GM12878 (cell line): ENCODE measurements at regions not wholly inside any gene's neighbourhood (a gene's known extent, or its start where the extent isn't known, plus 50 kb on each side); places are given as distances from the start of the nearest gene placed in this dataset.

Experiments used
- ATAC-seq: fragments of 200-7000 bp; cut with Tn5 transposase; 3 replicates; pipeline ENCODE4 v1.9.1; 2020; ENCODE audit warnings: mild to moderate bottlenecking, moderate library complexity
- BruUV-seq: library from RNA; stranded (reverse); fragments of 400-500 nt; replicated peaks from 2 replicates; lab custom pipeline; 2021; lab: Mats Ljungman, UMichigan
- CTCF ChIA-PET: fragments of 300-600 bp; sonication (Branson Sonifier 250); formaldehyde crosslinking; extraction: SDS; loops from one replicate; lab custom pipeline; 2021; ENCODE audit warnings: inconsistent platforms; lab: Yijun Ruan, JAX
- POLR2A ChIA-PET: fragments of 350-600 bp; formaldehyde crosslinking; extraction: SDS; loops from one replicate; lab custom pipeline; 2021; ENCODE audit warnings: inconsistent platforms; lab: Charles Lee
- RAD21 ChIA-PET: fragments of 300-600 bp; sonication (Branson Sonifier 250); formaldehyde crosslinking; loops from one replicate; lab custom pipeline; 2023; ENCODE audit warnings: antibody characterized with exemption; ENCODE audit not compliant: unreplicated experiment; lab: Charles Lee
- SMC1A ChIA-PET: fragments of 300-600 bp; sonication (Branson Sonifier 250); formaldehyde crosslinking; loops from one replicate; lab custom pipeline; 2023; ENCODE audit not compliant: unreplicated experiment, uncharacterized antibody; lab: Charles Lee
- DNase-seq: peaks from one replicate; pipeline ENCODE4 v3.0.0-alpha.2; 2011; ENCODE audit warnings: low read depth, low spot score
- FAIRE-seq: peaks from 3 replicates; lab custom pipeline; 2011; peaks lifted over from hg19 to GRCh38; lab: Jason Lieb, UNC
- H2AFZ ChIP-seq: 2 replicates; pipeline ENCODE4 v1.6.0; 2011; ENCODE audit warnings: low read depth, low read length, control low read depth; ENCODE audit not compliant: control insufficient read depth
- H3K27ac ChIP-seq: 2 replicates; pipeline ENCODE4 v1.5.1; 2011; ENCODE audit warnings: control low read depth; ENCODE audit not compliant: control insufficient read depth, insufficient read depth
- H3K27me3 ChIP-seq, 2 experiments: replicated peaks in 1 of 2; 2 replicates each; pipeline versions ENCODE4 v1.6.0 to v1.6.1; 2011; ENCODE audit warnings: low read length in 1 of 2; ENCODE audit not compliant: control insufficient read depth in 2 of 2, insufficient read depth in 2 of 2
- H3K36me3 ChIP-seq, 2 experiments: 2 replicates each; pipeline ENCODE4 v1.5.1; 2011; ENCODE audit warnings: low read length in 1 of 2; ENCODE audit not compliant: control insufficient read depth in 2 of 2, insufficient read depth in 2 of 2
- H3K4me1 ChIP-seq: 2 replicates; pipeline ENCODE4 v1.6.1; 2011; ENCODE audit warnings: mild to moderate bottlenecking, low read length, moderate library complexity, mixed read lengths; ENCODE audit not compliant: control insufficient read depth, insufficient read depth
- H3K4me2 ChIP-seq: 2 replicates; pipeline ENCODE4 v1.6.0; 2011; ENCODE audit warnings: control low read depth; ENCODE audit not compliant: control insufficient read depth, insufficient read depth
- H3K4me3 ChIP-seq: fragments of 200-600 bp; sonication (generic); 2 replicates; pipeline ENCODE4 v1.5.1; 2016
- H3K79me2 ChIP-seq: 2 replicates; pipeline ENCODE4 v1.6.0; 2011; ENCODE audit warnings: low read length; ENCODE audit not compliant: control insufficient read depth, insufficient read depth
- H3K9ac ChIP-seq: 2 replicates; pipeline ENCODE4 v1.8.0; 2011; ENCODE audit warnings: low read length, control low read depth, mixed read lengths; ENCODE audit not compliant: control insufficient read depth, insufficient read depth
- H3K9me3 ChIP-seq: replicated peaks from 3 replicates; pipeline ENCODE4 v1.5.1; 2011; ENCODE audit warnings: mild to moderate bottlenecking, low read length; ENCODE audit not compliant: control insufficient read depth, insufficient read depth
- H4K20me1 ChIP-seq: 2 replicates; pipeline ENCODE4 v1.6.0; 2011; ENCODE audit not compliant: control insufficient read depth, insufficient read depth
- CBX3 ChIP-seq: fragments of 200-600 bp; sonication (generic); IDR thresholded peaks from 2 replicates; pipeline ENCODE4 v1.6.1; 2016; ENCODE audit warnings: low read depth, borderline replicate concordance
- CREM ChIP-seq: IDR thresholded peaks from 2 replicates; pipeline ENCODE4 v1.6.1; 2014; ENCODE audit warnings: antibody characterized with exemption, low read depth
- CTCF ChIP-seq, 3 experiments: IDR thresholded peaks in 2 of 3; conservative IDR thresholded peaks in 1 of 3; 2 replicates each; pipeline ENCODE4 v1.5.1; 2011; ENCODE audit warnings: low read depth in 3 of 3, low read length in 3 of 3, mild to moderate bottlenecking in 3 of 3, control low read depth in 2 of 3, moderate library complexity in 2 of 3, inconsistent platforms in 1 of 3, mixed read lengths in 1 of 3; ENCODE audit not compliant: control insufficient read depth in 2 of 3, insufficient read depth in 1 of 3; ENCODE audit errors: extremely low read depth in 1 of 3
- FOS ChIP-seq: IDR thresholded peaks from 3 replicates; pipeline ENCODE4 v1.6.1; 2011; ENCODE audit warnings: borderline replicate concordance; ENCODE audit not compliant: insufficient read length; ENCODE audit errors: extremely low read depth
- FOXM1 ChIP-seq: IDR thresholded peaks from 2 replicates; pipeline ENCODE4 v1.6.1; 2012; ENCODE audit warnings: low read depth, mild to moderate bottlenecking, inconsistent platforms, low read length, moderate library complexity
- HDGF ChIP-seq: fragments of 450-650 bp; IDR thresholded peaks from 2 replicates; pipeline ENCODE4 v1.6.1; 2016; ENCODE audit warnings: antibody characterized with exemption
- MYB ChIP-seq: fragments of 150-350 bp; IDR thresholded peaks from 2 replicates; pipeline ENCODE4 v1.6.1; 2014; ENCODE audit warnings: mild to moderate bottlenecking, low read depth, low read length, borderline replicate concordance
- PAX5 ChIP-seq: IDR thresholded peaks from 2 replicates; pipeline ENCODE4 v1.6.1; 2011; ENCODE audit warnings: low read depth, low read length, borderline replicate concordance
- PAX8 ChIP-seq: fragments of 450-650 bp; IDR thresholded peaks from 2 replicates; pipeline ENCODE4 v1.6.1; 2017; ENCODE audit warnings: mild to moderate bottlenecking, moderate library complexity
- RB1 ChIP-seq: fragments of 450-650 bp; formaldehyde crosslinking; IDR thresholded peaks from 2 replicates; pipeline ENCODE4 v1.6.1; 2017; ENCODE audit warnings: mild to moderate bottlenecking, borderline replicate concordance
- RCOR1 ChIP-seq: conservative IDR thresholded peaks from 2 replicates; pipeline ENCODE4 v1.6.1; 2012; ENCODE audit warnings: low read depth, low read length, improper control_type of control experiment
- SP1 ChIP-seq: IDR thresholded peaks from one replicate; pipeline ENCODE4 v1.6.1; 2011; ENCODE audit warnings: low read depth, low read length
- SPI1 ChIP-seq: IDR thresholded peaks from 2 replicates; pipeline ENCODE4 v1.6.1; 2011; ENCODE audit warnings: low read depth, mild to moderate bottlenecking, low read length, moderate library complexity, borderline replicate concordance; ENCODE audit not compliant: insufficient read depth
- SREBF2 ChIP-seq: IDR thresholded peaks from 2 replicates; pipeline ENCODE4 v1.6.1; 2012; ENCODE audit warnings: mild to moderate bottlenecking, low read length
- TBL1XR1 ChIP-seq: IDR thresholded peaks from 2 replicates; pipeline ENCODE4 v1.6.1; 2012; ENCODE audit warnings: low read depth, low read length, improper control_type of control experiment
- WGBS: methylation state at CpG from one replicate; pipeline ENCODE4 v1.1.6; 2016; ENCODE audit warnings: low lambda C conversion rate; ENCODE audit not compliant: insufficient replicate concordance, insufficient coverage; ENCODE audit errors: missing lambda C conversion rate; 5-methylcytosine and 5-hydroxymethylcytosine counted together
- in situ Hi-C: fragments of 300-500 bp; cut with MboI; formaldehyde crosslinking; loops from 9 replicates; pipeline ENCODE4 v1.14.3; 2018; ENCODE audit warnings: mixed read lengths
- intact Hi-C: fragments of 100-400 bp; cut with micrococcal nuclease; formaldehyde crosslinking; loops from one replicate; pipeline ENCODE4 v1.14.2; 2022; ENCODE audit not compliant: unreplicated experiment
- TF ChIP-seq, protein P1 (sequence below): IDR thresholded peaks from 2 replicates; pipeline ENCODE4 v1.6.1; 2011; ENCODE audit warnings: borderline replicate concordance, low read depth, mild to moderate bottlenecking, moderate library complexity, mixed read lengths, low read length; ENCODE audit not compliant: insufficient read depth; ENCODE audit errors: extremely low read length
- TF ChIP-seq, protein P2 (sequence below): fragments of 450-650 bp; IDR thresholded peaks from 2 replicates; pipeline ENCODE4 v1.6.1; 2017; ENCODE audit warnings: antibody characterized with exemption, mild to moderate bottlenecking, moderate library complexity

DNA sequence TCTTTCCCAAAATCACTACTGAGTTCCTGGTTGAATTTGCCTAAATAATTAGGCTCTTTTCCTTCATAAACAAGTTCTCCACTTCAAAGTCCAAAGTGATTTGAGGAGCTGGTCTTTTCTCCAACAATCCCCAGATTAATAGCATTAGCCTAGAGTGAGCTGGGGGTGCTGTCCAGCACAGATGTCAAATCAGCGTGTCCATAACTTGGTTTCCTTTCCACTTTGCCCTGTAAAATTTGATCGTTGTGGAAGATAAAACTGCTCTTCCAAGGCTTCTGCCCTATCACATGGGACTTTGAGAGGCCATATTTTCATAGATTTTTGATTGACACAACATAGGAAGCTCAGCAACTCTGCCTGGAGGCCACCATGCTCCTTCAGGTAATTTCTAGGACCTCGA is 134.7 kb upstream of the RORB start:
- ChIA-PET CTCF (no interaction called here), SMC1A (no interaction called here), POLR2A (no interaction called here), RAD21 (no interaction called here)
- ATAC-seq (no peak), FAIRE-seq (no peak), DNase-seq (no peak)
- no peak overlapping the region for H2AFZ ChIP-seq
- no peaks in the 10 kb centered on the region for H3K9me3 ChIP-seq
- no peaks in the 10 kb centered on the region for H3K27me3 ChIP-seq
- no TSS peak for BruUV-seq
- no peak overlapping the region for H3K9ac ChIP-seq
- 16% methylated on average over 3 of the region's 3 CpGs for WGBS
- no peaks in the 10 kb centered on the region for H3K36me3 ChIP-seq
- in situ Hi-C loops (no loop called here), intact Hi-C loops (no loop called here)
- no peak overlapping the region for H3K4me2 ChIP-seq
- H3K27ac ChIP-seq: no peak overlapping the region
- TF ChIP-seq, protein P1, sequence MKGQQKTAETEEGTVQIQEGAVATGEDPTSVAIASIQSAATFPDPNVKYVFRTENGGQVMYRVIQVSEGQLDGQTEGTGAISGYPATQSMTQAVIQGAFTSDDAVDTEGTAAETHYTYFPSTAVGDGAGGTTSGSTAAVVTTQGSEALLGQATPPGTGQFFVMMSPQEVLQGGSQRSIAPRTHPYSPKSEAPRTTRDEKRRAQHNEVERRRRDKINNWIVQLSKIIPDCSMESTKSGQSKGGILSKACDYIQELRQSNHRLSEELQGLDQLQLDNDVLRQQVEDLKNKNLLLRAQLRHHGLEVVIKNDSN: no peak
- TF ChIP-seq PAX8: no peak
- TF ChIP-seq CTCF (IDR thresholded peaks at IDR 0.05 in 2 of 3, conservative IDR thresholded peaks at IDR 0.05 in 1 of 3; ENCODE audit: control insufficient read depth in 2 of 3, extremely low read depth in 1 of 3, insufficient read depth in 1 of 3, low read depth in 3 of 3, low read length in 3 of 3): no peak
- no peak for TF ChIP-seq RCOR1
- TF ChIP-seq, protein P2, sequence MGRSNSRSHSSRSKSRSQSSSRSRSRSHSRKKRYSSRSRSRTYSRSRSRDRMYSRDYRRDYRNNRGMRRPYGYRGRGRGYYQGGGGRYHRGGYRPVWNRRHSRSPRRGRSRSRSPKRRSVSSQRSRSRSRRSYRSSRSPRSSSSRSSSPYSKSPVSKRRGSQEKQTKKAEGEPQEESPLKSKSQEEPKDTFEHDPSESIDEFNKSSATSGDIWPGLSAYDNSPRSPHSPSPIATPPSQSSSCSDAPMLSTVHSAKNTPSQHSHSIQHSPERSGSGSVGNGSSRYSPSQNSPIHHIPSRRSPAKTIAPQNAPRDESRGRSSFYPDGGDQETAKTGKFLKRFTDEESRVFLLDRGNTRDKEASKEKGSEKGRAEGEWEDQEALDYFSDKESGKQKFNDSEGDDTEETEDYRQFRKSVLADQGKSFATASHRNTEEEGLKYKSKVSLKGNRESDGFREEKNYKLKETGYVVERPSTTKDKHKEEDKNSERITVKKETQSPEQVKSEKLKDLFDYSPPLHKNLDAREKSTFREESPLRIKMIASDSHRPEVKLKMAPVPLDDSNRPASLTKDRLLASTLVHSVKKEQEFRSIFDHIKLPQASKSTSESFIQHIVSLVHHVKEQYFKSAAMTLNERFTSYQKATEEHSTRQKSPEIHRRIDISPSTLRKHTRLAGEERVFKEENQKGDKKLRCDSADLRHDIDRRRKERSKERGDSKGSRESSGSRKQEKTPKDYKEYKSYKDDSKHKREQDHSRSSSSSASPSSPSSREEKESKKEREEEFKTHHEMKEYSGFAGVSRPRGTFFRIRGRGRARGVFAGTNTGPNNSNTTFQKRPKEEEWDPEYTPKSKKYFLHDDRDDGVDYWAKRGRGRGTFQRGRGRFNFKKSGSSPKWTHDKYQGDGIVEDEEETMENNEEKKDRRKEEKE: no peak
- TF ChIP-seq CBX3: no peak
- TF ChIP-seq SPI1: no peak
- no peak for TF ChIP-seq SREBF2
- TF ChIP-seq FOS: no peak
- TF ChIP-seq HDGF: no peak
- TF ChIP-seq CREM: no peak
- no peak for TF ChIP-seq SP1
- TF ChIP-seq PAX5: no peak
- TF ChIP-seq FOXM1: no peak
- TF ChIP-seq MYB: no peak
- TF ChIP-seq RB1: no peak
- TF ChIP-seq TBL1XR1: no peak
- no peaks in the 10 kb centered on the region for H3K79me2 ChIP-seq
- H4K20me1 ChIP-seq: no peaks in the 10 kb centered on the region
- no peak overlapping the region for H3K4me3 ChIP-seq
- no peaks in the 10 kb centered on the region for H3K4me1 ChIP-seq
